ENCODE measurements at regions not wholly inside any gene's neighbourhood (a gene's known extent, or its start where the extent isn't known, plus 50 kb on each side); places are given as distances from the start of the nearest gene placed in this dataset.

- no peak for ATAC-seq
- DNase-seq, result no peak
Observed at GRCh38 chr12:93178154-93178878, 199.4 kb upstream of the NUDT4 start.

GRCh38 chr12:93179792-93180191 is 197.9 kb upstream of the NUDT4 start:
- ATAC-seq (no peak), DNase-seq (no peak)

DNA sequence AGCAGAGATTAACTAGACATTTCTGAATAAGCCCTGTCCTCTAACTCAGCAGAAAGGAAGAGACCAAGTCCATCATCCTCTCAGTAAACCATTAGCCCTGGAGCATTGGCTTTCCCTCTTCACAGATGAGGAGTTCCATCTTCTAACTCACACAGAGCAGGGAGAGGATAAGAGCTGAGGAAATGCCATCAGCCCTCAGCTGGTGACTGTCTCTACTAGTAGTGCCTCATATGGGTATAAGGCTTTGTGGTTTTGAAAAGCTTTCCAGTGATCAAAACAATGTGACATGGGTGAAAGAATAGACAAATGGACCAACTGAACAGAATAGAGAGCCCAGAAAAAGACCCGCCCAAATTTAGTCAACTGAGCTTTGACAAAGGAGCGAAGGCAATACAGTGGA is 197.2 kb upstream of the NUDT4 start:
- DNase-seq, result no peak
- ATAC-seq, result no peak

GRCh38 chr12:93181409-93181965 is 196.2 kb upstream of the NUDT4 start:
- DNase-seq, result no peak
- no peak for ATAC-seq

DNA sequence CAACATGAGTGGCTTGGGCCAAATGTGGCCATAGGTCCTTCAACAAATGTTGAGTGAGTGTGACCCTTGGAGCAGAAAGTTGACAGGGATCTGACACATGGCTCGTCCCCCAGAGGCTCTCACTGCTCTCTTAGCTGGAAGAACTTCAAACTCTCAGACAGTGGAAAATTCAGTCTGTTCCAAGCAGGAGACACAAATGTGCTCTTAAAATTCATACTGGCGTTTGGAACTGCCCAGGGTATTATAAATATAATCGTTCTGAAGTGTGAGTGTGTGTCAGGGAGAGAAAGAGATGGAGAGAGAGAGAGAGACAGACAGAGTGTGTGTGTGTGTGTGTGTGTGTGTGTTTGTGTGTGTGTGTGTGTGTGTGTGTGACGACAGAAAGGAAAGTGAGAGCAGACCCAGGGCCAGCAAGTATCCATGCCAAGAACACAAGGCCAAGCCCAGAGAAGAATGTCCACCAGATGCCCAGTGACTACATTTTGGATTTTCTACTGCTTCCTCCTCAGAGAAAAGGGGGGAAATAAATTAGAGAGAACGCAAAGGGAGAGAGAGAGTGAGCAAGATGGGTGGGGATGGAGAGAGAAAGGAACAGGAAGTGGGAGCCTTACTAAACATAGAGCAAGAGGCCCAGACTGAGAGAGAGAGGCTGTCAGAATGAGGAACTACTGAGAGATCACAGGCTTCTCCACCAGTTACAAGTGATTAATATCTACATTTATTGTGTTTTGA is 193.6 kb upstream of the NUDT4 start:
- peak; percentile 54 for ATAC-seq
- no peak for DNase-seq

- no peak for DNase-seq
- ATAC-seq, result no peak
Observed at GRCh38 chr12:93184672-93185368, 192.9 kb upstream of the NUDT4 start.

- ATAC-seq (no peak), DNase-seq (no peak)
Observed at GRCh38 chr12:93185369-93185741, 192.4 kb upstream of the NUDT4 start.

DNA sequence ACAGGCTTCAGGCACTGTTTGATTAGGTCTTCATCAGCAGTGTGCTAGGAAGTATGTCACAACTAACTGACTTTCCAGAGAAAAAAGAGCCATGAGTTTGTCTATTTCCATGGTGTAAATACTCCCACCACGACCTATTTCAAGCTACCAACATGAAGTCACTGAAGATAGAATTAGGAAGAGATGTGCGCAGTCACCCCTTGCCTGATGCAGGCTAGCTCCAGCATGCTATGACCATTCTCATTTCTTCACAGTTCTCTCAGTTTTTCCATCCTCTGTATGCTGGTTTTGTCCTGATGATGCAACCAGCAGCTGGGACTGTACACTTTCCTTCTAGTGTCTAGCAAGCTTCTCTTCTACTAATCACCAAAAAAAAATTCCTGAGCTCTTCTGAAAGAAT is 191.6 kb upstream of the NUDT4 start:
- DNase-seq (no peak), ATAC-seq (peak; percentile 84)

DNA sequence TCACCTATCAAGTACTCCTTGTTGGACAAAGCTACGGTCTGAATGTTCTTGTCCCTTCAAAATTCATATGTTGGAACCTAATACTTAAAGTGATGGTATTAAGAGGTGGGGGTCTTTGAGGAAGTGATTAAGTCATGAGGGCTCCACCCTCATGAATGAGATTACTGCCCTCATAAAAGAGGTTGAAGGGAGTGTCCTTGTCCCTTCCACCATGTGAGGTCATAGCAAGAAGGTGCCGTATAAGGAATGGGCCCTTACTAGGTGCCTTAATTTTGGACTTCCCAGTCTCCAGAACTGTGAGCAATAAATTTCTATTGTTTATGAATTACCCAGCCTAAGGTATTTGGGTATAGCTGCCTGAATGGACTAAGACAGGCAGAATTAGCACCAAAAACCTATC is 191.1 kb upstream of the NUDT4 start:
- DNase-seq, result no peak
- ATAC-seq, result no peak

DNA sequence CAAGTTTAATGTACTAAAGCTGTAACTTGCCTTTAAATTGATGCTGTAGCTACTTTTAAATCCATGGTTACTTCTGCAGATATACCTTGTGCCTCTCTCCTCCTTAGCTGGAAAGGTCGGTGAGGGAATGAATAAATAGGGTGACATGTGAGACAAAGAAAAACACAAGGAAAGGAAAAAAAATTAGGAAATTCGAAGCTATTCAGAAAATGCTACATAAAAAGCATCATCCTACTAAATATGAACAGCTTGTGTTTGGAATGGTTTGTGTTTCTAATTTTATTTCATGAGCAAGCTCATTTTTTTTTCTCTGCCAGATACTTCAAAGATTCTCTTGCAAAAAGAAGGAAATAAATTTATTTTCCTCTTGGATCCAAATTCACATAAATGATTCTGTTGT is 186.3 kb upstream of the NUDT4 start:
- DNase-seq (no peak), ATAC-seq (no peak)

- ATAC-seq (no peak), DNase-seq (no peak)
Observed at GRCh38 chr12:93191956-93192355, 185.8 kb upstream of the NUDT4 start.

- DNase-seq (no peak), ATAC-seq (no peak)
Observed at GRCh38 chr12:93192878-93193277, 184.8 kb upstream of the NUDT4 start.

DNA sequence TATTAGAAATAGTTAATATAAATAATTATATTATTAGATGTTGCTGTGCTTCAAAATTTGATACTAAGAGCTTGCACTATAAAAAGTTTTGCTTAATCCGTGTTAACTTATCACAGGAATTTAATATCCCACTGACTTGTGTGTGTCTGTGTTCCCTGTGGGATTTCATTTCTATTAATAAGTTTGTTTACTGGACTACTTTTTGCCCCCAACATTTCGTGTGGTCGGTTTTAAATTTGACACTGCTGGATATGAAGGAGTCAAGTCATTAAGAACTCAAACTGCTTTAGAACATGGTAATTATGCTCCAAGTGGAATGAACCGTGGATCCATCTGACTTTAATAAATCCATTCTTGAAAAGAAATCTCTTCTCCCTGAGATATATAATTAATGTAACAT is 182.2 kb upstream of the NUDT4 start:
- no peak for DNase-seq
- ATAC-seq, result no peak

DNA sequence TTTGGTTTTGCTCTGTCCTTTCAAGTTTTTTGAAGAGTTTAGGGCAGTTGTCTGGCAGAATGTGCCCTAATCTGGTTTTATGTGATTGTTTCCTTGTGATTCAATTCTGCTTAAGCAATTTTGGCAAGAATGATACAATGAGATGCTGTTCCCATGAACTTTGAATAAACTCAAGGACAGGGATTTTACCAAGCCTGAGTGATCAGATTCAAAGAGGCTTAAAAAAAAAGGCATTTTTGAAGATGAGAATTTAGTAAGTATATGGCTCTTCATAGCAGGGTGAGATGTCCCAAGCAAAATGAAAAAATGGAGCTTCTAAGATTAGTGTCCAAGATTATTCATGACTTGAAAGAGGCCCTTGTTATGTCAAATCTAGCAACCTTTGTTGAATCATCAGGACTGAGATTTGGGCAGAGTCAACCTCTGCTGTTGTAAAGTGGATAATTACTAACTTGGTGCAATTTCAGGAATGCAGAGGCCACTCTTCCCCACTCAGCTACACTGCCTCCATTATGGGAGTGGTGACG is 180.6 kb upstream of the NUDT4 start:
- no peak for ATAC-seq
- DNase-seq, result no peak

GRCh38 chr12:93198086-93198485 is 179.6 kb upstream of the NUDT4 start:
- DNase-seq (no peak), ATAC-seq (peak; percentile 36)

- ATAC-seq, result no peak
Observed at GRCh38 chr12:93199831-93200236, 177.9 kb upstream of the NUDT4 start.

GRCh38 chr12:93200291-93200917 is 177.3 kb upstream of the NUDT4 start:
- DNase-seq (no peak), ATAC-seq (no peak)

More at GRCh38 chr12:93199831-93200236, 177.9 kb upstream of the NUDT4 start:
- no peak for DNase-seq

DNA sequence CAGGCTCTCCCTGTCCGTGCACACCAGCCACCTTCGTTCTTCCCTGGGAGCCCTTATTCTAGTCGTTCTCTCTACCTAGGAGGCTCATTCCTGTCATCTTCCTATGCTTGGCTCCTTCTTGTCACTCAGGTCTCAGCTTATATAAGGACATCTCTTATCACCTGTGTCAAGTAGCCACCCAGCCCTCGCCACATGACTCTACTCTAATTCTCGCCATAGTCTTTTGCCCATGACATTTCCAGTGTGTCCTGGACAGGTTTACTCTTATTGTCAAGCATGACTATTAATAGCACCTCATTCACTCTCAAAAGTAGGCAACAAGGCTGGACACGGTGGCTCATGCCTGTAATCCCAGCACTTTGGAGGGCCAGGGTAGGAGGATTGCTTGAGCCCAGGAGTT is 175.7 kb upstream of the NUDT4 start:
- ATAC-seq (no peak), DNase-seq (no peak)

DNA sequence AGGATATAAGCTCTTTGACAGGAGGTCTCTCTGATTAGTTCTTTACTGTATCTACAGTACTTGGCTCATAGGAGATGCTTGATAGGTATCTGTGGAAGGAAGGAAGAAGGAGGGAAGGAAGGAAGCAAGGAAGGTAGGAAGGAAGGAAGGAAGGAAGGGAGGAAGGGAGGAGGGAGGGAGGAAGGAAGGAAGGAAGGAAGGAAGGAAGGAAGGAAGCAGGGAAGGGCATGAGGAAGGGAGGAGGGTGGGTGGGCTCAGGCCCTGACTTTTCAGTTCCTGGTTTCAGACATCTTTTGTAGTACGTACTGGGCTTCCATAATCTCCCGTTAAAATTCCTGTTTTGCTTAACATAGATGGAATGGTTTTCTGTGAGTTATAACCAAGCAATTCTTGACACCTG is 175.0 kb upstream of the NUDT4 start:
- ATAC-seq (no peak), DNase-seq (no peak)

GRCh38 chr12:93203361-93203760 is 174.4 kb upstream of the NUDT4 start:
- DNase-seq, result no peak
- no peak for ATAC-seq

- ATAC-seq, result no peak
Observed at GRCh38 chr12:93204896-93205295, 172.8 kb upstream of the NUDT4 start.

DNA sequence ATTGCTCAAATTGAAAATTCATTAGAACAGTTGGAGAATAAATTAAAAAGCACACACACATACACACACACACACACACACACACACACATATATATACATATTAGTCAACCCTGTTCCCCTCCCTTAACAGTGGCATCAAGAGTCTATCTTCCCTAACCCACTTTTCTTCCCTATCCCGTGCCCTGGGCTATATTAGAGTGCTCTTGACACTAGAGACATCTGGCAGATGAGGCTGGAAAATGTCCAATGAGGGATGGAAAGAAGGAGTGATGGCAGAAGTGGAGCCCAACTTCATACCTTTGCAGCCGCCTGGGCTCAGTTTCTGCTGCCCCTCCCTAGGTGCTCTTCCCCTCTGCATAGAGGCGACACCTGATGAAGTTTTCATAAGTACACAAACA is 172.4 kb upstream of the NUDT4 start:
- DNase-seq, result no peak
- ATAC-seq, result no peak

More at GRCh38 chr12:93204896-93205295, 172.8 kb upstream of the NUDT4 start:
- DNase-seq, result no peak

All from stimulated activated naive CD8-positive, alpha-beta T cell treated with anti-CD3 and anti-CD28 coated beads, Interleukin-15, Interleukin-2, amounts not matched to agents 100 U/mL and 50 U/mL, for 24 hours (primary cell).